ENCODE measurements at regions not wholly inside any gene's neighbourhood (a gene's known extent, or its start where the extent isn't known, plus 50 kb on each side); places are given as distances from the start of the nearest gene placed in this dataset.
"Not testable (repeated sequence)": the region's sequence is repeated elsewhere in the genome, so short reads cannot be mapped to it uniquely, and the experiment has no call there.

GRCh38 chr19:37303591-37304171 is 67.2 kb upstream of the ZNF527 start:
- no peak for DNase-seq

DNA sequence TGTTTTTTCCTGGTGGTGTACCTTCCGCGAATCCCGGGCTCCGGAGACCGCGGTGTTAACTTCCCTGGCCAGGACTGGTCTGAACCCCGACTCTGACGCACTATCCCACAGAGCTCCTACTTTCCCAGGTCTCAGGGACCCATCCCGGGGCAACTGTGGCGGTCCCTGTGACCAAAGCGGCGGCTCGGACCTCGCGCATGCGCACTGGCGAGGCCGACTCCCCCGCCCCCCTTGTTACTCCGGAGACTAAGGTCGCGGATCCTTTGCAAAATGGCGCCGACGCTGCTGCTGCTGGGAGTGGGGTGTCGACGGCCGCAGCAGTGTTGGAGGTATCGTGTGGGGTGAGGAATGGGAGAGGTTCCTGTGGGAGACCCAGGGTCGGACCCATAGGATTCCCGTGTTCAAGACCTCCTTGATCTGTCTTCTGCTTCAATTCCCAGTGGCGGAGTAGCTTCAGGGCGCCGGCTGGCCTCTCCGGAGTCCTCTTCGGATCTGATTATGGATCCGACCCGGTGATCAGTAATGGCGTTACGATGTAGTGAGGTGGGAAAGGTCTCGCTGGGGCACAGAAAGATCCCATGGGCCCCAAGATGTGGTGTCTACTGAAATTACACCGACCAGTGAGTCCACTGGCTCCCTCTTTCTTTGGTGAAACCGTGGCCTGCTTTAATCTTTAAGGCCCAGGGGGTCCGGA is 66.6 kb upstream of the ZNF527 start:
- DNase-seq: no peak

DNA sequence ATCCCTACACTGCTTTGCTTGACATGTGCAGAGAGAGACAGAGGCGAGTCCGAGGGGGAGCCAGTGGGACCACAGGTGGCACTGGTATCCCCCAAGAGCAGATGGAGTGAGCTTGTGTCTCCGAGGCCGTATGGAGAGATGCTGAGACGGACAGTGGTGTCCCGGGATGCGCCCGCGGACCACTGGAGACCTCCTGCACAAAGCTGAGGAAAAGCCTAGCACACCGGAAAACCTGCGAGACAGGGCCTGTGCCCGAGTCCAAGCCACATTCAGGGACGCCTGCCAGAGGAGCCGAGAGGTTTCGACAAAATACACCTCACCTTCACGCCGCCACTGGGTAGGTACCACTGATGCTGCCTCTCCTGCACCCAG is 66.0 kb upstream of the ZNF527 start:
- no peak for DNase-seq

DNA sequence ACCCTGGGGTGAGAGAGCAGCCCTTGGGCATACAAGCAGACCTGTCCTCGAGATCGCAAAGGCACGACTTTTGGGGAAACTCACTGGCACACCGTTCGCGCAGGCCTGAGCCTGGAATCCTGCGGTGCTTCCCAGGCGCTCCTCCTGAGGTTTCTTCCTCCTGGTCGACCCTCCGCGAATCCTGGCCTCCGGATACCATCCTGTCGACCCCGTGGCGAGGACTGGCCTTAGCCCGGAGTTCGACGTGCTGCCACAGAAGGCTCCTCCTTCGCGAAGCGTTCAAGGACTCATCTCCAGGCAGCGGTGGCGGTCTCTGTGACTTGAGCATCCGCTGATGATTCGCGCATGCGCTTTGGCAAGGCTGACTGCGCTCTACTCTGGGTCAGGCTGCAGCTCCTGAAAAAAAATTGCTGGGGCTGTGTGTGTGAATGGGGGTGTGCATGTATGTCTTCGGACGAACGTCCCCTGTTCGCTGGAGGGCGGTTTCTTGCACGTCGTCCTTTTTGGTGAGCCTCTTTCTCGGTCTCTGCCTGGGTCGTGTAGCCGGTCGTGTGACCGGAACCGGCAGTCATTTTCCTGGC is 64.4 kb upstream of the ZNF527 start:
- no peak for DNase-seq

DNA sequence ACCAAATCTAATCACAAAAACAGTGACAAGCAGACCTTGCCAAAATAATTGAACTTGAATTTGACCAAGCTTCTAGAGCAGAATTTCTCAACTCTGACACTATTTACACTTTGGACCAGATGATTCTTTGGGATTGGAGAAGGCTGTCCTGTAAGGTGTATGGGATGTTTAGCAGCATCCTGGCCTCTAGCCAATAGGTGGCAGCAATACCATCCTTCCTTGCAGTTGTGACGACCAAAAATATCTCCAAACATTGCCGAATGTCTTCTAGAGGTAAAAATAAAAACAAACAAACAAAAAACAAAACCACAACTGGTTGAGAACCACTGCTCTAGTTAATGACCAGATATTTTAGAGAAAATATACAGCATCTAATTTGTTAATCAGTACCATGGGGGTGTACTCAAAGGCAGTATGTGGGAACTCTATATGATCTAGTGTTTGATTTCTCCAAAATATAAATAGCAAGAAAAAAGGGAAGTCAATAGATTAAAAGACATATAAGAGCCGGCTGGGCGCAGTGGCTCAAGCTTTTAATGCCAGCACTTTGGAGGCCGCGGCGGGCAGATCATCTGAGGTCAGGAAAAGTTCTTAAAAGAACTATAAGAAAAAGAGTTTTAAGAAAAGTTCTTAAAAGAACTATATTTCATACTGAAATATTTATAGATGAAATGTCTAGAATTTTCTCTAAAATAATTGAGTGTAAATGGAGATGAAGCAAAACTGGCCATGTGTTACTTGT is 60.9 kb upstream of the ZNF527 start:
- DNase-seq: no peak

DNA sequence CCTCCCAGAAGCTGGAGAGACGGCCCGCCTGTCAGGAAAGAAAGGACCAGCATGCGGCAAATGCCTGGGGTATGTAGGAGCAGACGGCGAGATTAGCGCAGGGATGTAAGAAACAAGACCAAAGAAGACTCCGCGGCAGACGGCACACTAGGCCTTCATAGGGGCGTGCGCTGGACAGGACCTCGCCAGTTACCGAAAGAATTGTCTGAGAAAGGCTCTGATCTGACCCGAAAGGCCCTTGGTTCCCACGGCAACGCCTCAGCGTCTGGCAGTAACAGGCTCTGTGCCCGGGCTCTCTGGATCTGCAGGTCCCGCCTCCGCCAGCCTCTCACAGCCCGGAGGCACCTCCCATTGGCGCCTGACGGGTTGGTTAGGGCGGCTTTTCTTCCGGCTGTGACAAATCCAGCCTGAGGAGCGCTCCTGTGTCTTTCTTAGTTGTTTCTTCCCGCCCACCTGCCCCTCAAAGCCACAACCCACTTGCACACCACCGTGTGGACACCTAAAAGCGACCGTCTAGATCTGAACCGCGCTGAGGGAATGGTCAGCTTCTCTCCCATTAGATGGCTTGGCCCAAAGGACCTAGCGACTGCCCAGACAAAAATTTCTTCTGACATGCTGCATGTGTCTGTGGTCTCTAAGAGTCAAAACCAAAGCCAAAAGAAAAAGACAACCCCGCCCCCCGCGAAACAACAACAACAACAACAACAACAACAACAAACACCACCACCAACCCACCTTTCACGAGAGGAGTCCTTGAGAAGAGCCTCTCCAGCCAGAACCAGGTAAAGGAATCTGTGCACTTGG is 58.2 kb upstream of the ZNF527 start:
- DNase-seq: peak; percentile 5

DNA sequence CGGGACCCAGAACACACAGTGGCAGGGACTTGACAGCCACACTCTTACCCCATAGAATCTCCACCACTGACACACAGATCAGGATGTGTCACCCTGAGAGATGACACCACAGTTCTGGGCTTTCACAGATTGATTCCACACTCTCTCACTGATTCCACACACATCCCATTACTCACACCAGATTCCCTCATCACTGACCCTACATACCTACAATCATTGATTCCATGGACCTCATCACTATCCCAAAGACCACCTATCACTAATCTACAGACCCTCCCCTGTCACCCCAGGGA is 57.6 kb upstream of the ZNF527 start:
- DNase-seq: no peak

DNA sequence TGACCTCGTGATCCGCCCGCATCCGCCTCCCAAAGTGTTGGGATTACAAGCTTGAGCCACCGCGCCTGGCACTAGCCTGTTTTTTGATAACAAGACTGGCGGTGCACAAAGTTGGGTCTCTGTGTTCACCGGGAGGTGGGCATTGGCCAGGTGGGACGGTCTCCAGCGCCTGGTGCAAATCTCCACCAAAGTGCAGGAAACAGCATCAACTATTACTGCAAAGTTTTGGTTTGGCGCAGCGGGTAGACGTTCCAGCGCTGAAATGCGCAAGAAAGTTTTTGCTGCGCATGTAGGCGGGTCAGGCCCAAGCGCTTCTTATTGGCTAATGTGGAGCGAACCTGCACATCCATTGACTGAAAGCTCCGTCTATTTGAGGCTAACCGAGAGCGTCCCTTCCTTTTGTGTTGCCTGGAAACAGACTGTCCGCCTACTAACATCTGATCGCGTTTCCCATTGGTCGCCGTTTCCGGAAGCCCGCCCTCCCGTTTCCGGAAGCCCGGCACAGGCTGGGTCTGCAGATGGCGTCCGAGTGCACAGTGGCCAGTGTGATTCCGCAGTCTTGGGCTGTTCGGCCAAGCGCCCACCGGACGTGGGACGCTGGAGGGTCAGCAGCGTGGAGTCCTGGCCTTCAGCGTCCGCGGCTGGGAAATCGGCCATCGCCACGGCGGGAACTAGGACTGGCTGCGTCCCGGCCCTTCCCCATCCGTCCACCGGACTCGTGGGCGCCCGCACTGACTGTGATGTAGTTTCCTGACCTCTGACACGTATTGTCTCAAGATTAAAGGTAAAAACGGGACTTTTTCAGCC is 53.3 kb upstream of the ZNF527 start:
- peak; percentile 98 for DNase-seq

- DNase-seq: not testable (repeated sequence)
Measured at GRCh38 chr19:37320988-37321387, 49.9 kb upstream of the ZNF527 start.
